ENCODE measurements at regions not wholly inside any gene's neighbourhood (a gene's known extent, or its start where the extent isn't known, plus 50 kb on each side); places are given as distances from the start of the nearest gene placed in this dataset.

- TF ChIP-seq, protein P1, sequence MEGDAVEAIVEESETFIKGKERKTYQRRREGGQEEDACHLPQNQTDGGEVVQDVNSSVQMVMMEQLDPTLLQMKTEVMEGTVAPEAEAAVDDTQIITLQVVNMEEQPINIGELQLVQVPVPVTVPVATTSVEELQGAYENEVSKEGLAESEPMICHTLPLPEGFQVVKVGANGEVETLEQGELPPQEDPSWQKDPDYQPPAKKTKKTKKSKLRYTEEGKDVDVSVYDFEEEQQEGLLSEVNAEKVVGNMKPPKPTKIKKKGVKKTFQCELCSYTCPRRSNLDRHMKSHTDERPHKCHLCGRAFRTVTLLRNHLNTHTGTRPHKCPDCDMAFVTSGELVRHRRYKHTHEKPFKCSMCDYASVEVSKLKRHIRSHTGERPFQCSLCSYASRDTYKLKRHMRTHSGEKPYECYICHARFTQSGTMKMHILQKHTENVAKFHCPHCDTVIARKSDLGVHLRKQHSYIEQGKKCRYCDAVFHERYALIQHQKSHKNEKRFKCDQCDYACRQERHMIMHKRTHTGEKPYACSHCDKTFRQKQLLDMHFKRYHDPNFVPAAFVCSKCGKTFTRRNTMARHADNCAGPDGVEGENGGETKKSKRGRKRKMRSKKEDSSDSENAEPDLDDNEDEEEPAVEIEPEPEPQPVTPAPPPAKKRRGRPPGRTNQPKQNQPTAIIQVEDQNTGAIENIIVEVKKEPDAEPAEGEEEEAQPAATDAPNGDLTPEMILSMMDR (IDR thresholded peaks at IDR 0.05; ENCODE audit: insufficient read depth, missing control alignments), result no peak
- no peak for DNase-seq (ENCODE audit: insufficient read length, low spot score)
- no peak for FAIRE-seq
These were observed 223.5 kb downstream of the BTG1 start for GRCh38 chr12:91922139-91922538.

GRCh38 chr12:91921555-91921954 is 224.1 kb downstream of the BTG1 start:
- no peak for FAIRE-seq
- TF ChIP-seq, protein P1 (IDR thresholded peaks at IDR 0.05; ENCODE audit: insufficient read depth, missing control alignments), result no peak
- DNase-seq (ENCODE audit: insufficient read length, low spot score), result no peak

GRCh38 chr12:91920741-91921140 is 224.9 kb downstream of the BTG1 start:
- TF ChIP-seq, protein P1 (IDR thresholded peaks at IDR 0.05; ENCODE audit: insufficient read depth, missing control alignments), result no peak
- no peak for FAIRE-seq
- DNase-seq (ENCODE audit: insufficient read length, low spot score), result no peak

DNA sequence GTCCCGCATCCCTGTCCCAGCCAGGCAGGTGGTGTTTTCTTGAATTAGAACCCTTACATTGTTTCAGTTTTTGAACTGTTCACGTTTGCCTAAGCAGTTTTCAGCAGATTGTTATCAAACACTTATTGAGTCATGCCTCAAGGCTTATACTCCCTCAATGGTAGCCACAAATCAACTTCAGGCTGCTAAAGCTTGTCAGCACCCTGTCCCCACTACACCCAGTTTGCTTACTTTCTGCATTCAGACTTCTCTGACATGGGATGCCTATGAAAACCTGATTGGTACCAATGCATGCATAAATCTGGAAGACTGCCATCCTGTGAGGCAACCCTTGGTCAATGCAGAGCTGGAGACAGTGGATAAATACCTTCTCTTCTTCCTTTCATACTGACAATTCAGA is 225.4 kb downstream of the BTG1 start:
- FAIRE-seq (no peak), DNase-seq (ENCODE audit: insufficient read length, low spot score) (no peak)
- TF ChIP-seq, protein P1 (IDR thresholded peaks at IDR 0.05; ENCODE audit: insufficient read depth, missing control alignments), result no peak

- DNase-seq (ENCODE audit: insufficient read length, low spot score) (no peak), FAIRE-seq (peak; percentile 78)
- TF ChIP-seq, protein P1 (IDR thresholded peaks at IDR 0.05; ENCODE audit: insufficient read depth, missing control alignments), result no peak
These were observed 227.2 kb downstream of the BTG1 start for GRCh38 chr12:91918431-91918830.

DNA sequence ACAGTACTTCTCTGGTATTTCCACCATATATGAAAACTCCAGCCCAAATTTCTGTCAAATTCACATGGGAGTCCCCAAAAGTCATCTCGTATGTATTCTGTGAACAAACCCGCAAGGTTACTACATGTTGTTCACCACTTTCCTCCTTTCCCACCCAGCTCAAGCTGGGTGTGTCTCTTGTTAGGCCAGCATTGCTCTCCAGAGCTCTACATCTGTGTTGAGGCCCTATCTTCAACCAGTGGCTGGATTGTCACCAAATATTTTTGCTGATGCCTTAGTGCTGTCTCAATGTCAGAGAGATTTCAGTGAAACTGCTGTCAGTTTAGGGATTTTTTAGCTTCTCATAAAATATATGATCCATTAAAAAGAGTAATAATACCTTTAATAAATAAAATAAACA is 230.9 kb downstream of the BTG1 start:
- TF ChIP-seq, protein P1 (IDR thresholded peaks at IDR 0.05; ENCODE audit: insufficient read depth, missing control alignments), result no peak
- DNase-seq (ENCODE audit: insufficient read length, low spot score) (no peak), FAIRE-seq (no peak)

DNA sequence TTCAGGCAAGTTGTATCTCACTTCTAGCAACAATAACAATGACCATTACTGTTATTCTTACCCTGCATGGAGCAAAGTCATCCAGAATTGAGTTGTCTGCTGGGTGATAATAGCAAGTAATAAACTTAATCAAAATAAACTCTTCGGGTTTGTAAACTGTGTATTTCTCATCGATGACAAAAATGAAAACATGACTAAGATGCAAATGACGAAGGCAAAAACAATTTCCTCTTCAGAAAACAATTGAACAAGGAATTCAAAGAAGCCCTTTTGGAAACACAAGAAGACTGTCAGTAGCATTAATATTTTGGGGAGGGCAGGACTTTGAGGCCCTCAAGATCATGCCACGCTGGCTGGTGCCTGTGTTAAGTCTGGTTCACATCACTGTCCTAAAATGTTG is 232.0 kb downstream of the BTG1 start:
- TF ChIP-seq, protein P1 (IDR thresholded peaks at IDR 0.05; ENCODE audit: insufficient read depth, missing control alignments), result no peak
- DNase-seq (ENCODE audit: insufficient read length, low spot score), result no peak
- no peak for FAIRE-seq

Measured in D721Med (cell line).